KMS-11 (cell line): ENCODE measurements at regions not wholly inside any gene's neighbourhood (a gene's known extent, or its start where the extent isn't known, plus 50 kb on each side); places are given as distances from the start of the nearest gene placed in this dataset.
"Not testable (repeated sequence)": the region's sequence is repeated elsewhere in the genome, so short reads cannot be mapped to it uniquely, and the experiment has no call there.

ENCODE experiments used
- H2AFZ ChIP-seq: fragments of 200-600 bp; sonication (generic); 2 replicates; pipeline ENCODE4 v1.6.1; 2016; ENCODE audit warnings: antibody characterized with exemption, mixed run types, low read depth
- H3K27ac ChIP-seq: fragments of 200-600 bp; sonication (generic); 2 replicates; pipeline ENCODE4 v1.6.1; 2016; ENCODE audit warnings: mild to moderate bottlenecking, mixed run types
- H3K27me3 ChIP-seq: fragments of 200-600 bp; sonication (generic); 2 replicates; pipeline ENCODE4 v1.6.1; 2017; ENCODE audit warnings: mild to moderate bottlenecking, low read depth, mixed run types, moderate library complexity; ENCODE audit not compliant: insufficient read depth
- H3K36me3 ChIP-seq: fragments of 200-600 bp; sonication (generic); 2 replicates; pipeline ENCODE4 v1.6.1; 2017; ENCODE audit warnings: mild to moderate bottlenecking, mixed run types; ENCODE audit not compliant: insufficient read depth
- H3K4me1 ChIP-seq: fragments of 200-600 bp; sonication (generic); 2 replicates; pipeline ENCODE4 v1.6.1; 2016; ENCODE audit warnings: mild to moderate bottlenecking, low read depth, mixed run types; ENCODE audit not compliant: poor library complexity, severe bottlenecking
- H3K4me2 ChIP-seq: fragments of 200-600 bp; sonication (generic); 2 replicates; pipeline ENCODE4 v1.7.0; 2016; ENCODE audit warnings: mild to moderate bottlenecking, mixed run types
- H3K4me3 ChIP-seq: fragments of 200-600 bp; sonication (generic); IDR thresholded peaks from 2 replicates; pipeline ENCODE4 v1.6.1; 2017; ENCODE audit warnings: low read depth, low read length, mixed read lengths; ENCODE audit not compliant: insufficient read depth
- H3K79me2 ChIP-seq: fragments of 200-600 bp; sonication (generic); 2 replicates; pipeline ENCODE4 v1.6.1; 2016; ENCODE audit warnings: low read depth, mixed run types; ENCODE audit not compliant: insufficient read depth
- H3K9ac ChIP-seq: fragments of 200-600 bp; sonication (generic); 2 replicates; pipeline ENCODE4 v1.6.1; 2016; ENCODE audit warnings: mild to moderate bottlenecking, mixed run types
- H4K20me1 ChIP-seq: fragments of 200-600 bp; sonication (generic); 2 replicates; pipeline ENCODE4 v1.6.1; 2016; ENCODE audit warnings: mild to moderate bottlenecking, mixed run types; ENCODE audit not compliant: insufficient read depth
- CTCF ChIP-seq: fragments of 200-600 bp; sonication (generic); conservative IDR thresholded peaks from 2 replicates; pipeline ENCODE4 v1.6.1; 2017; ENCODE audit warnings: low read depth, mild to moderate bottlenecking, antibody characterized with exemption, low read length, moderate library complexity, mixed read lengths

DNA sequence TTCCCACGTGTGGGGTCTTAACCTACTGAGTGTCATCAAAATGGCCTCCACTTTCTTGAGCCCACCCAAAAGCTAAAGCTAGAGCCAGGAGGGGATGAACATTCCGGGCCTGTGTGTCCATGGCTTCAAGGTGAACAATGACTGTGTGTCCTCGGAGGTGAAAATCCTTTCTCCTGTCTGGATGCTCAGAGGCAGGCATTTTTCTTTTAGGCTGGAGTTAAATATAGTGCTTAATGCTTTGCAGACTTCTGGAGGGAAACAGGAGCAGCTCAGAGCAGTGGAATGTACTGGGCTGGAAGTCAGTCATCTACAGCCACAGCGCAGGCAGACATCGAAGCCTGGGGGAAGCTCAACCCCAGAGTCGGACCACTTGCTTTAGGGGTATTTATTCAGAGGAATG lies 68.6 kb upstream of the TMEM45B start:
- Histone ChIP-seq H3K27ac (no peak overlapping the region), H3K9ac (no peak overlapping the region), H3K4me1 (no peaks in the 10 kb centered on the region), H2AFZ (no peak overlapping the region), H4K20me1 (no peaks in the 10 kb centered on the region), H3K79me2 (no peaks in the 10 kb centered on the region), H3K4me3 (no peak overlapping the region), H3K4me2 (no peak overlapping the region), H3K36me3 (no peaks in the 10 kb centered on the region), H3K27me3 (no peaks in the 10 kb centered on the region)
- TF ChIP-seq CTCF, result no peak

DNA sequence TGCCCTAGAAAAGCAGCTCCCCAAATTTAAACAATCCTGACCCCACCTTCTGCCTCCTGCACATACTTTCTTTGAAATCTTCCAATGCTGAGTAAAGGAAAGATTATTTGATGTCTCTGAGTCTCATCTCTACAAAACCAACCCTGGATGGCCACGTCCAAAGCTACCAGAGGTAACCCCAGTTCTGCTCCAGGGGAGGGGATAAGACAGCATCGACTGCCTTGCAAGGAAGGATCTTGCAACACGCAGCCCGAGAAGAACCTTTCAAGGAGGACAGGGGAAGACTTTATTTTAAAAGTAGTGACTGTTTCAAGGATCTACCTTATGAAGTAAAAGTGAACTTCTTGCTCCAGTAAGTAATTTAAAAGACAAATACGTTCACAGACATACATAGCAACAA lies 66.5 kb upstream of the TMEM45B start:
- Histone ChIP-seq H3K36me3 (no peaks in the 10 kb centered on the region), H2AFZ (no peak overlapping the region), H3K4me2 (no peak overlapping the region), H3K4me3 (no peak overlapping the region), H3K79me2 (no peaks in the 10 kb centered on the region), H3K27me3 (no peaks in the 10 kb centered on the region), H3K4me1 (no peaks in the 10 kb centered on the region), H3K9ac (no peak overlapping the region), H3K27ac (no peak overlapping the region), H4K20me1 (no peaks in the 10 kb centered on the region)
- TF ChIP-seq CTCF, result no peak

GRCh38 chr11:129750343-129751292 lies 65.0 kb upstream of the TMEM45B start:
- Histone ChIP-seq H3K79me2 (no peaks in the 10 kb centered on the region), H3K27ac (no peak overlapping the region), H3K9ac (peak overlapping the region; percentile 15; the same call in 1 of the 2 replicates), H2AFZ (peak overlapping the region; percentile 75), H3K4me2 (peak overlapping the region; percentile 60; the same call in 1 of the 2 replicates), H3K36me3 (no peaks in the 10 kb centered on the region), H3K27me3 (no peaks in the 10 kb centered on the region), H4K20me1 (no peaks in the 10 kb centered on the region), H3K4me1 (no peaks in the 10 kb centered on the region), H3K4me3 (no peak overlapping the region)
- TF ChIP-seq CTCF, result peak; percentile 73

GRCh38 chr11:129751511-129751910 lies 64.1 kb upstream of the TMEM45B start:
- H2AFZ ChIP-seq, result no peak overlapping the region
- no peaks in the 10 kb centered on the region for H3K36me3 ChIP-seq
- H3K27me3 ChIP-seq, result no peaks in the 10 kb centered on the region
- H3K79me2 ChIP-seq, result no peaks in the 10 kb centered on the region
- no peaks in the 10 kb centered on the region for H3K4me1 ChIP-seq
- TF ChIP-seq CTCF, result no peak
- no peak overlapping the region for H3K4me3 ChIP-seq
- no peak overlapping the region for H3K4me2 ChIP-seq
- no peak overlapping the region for H3K9ac ChIP-seq
- H3K27ac ChIP-seq, result no peak overlapping the region
- H4K20me1 ChIP-seq, result no peaks in the 10 kb centered on the region

GRCh38 chr11:129763569-129763968 lies 52.1 kb upstream of the TMEM45B start:
- not testable (repeated sequence) for H3K4me1 ChIP-seq, H2AFZ ChIP-seq, H3K27ac ChIP-seq, H3K36me3 ChIP-seq, H4K20me1 ChIP-seq, H3K27me3 ChIP-seq, H3K9ac ChIP-seq, H3K4me2 ChIP-seq, H3K79me2 ChIP-seq, H3K4me3 ChIP-seq

DNA sequence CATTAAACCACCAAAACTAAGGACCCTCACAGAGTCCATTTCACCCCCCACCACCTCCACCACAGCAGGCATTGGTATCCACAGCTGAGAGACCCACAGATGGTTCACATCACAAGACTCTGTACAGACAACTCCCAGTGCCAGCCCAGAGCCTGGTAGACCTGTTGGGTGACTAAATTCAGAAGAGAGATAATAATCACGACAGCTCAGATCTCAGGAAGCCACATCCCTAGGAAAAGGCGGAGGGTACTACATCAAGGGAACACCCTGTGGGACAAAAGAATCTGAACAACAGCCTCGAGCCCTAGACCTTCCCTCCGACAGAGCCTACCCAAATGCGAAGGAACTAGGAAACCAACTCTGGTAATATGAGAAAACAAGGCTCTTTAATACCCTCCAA lies 51.4 kb upstream of the TMEM45B start:
- not testable (repeated sequence) for H3K36me3 ChIP-seq, H3K9ac ChIP-seq, H3K4me2 ChIP-seq

More for the DNA sequence above, 51.4 kb upstream of the TMEM45B start:
- H3K27me3 ChIP-seq, H3K79me2 ChIP-seq, H3K4me3 ChIP-seq, H3K4me1 ChIP-seq, H3K27ac ChIP-seq, H2AFZ ChIP-seq, H4K20me1 ChIP-seq: not testable (repeated sequence)
